Right renal pelvis (tissue), 4 donors: ENCODE measurements at regions not wholly inside any gene's neighbourhood (a gene's known extent, or its start where the extent isn't known, plus 50 kb on each side); places are given as distances from the start of the nearest gene placed in this dataset.
"Not testable (repeated sequence)": the region's sequence is repeated elsewhere in the genome, so short reads cannot be mapped to it uniquely, and the experiment has no call there.

ENCODE experiments used
- DNase-seq, 4 donors: peaks; one replicate each; pipeline ENCODE4 v3.0.0-alpha.2; 2013; ENCODE audit warnings: low read depth in 4 of 4, low spot score in 3 of 4, missing footprints in 1 of 4

GRCh38 chr13:112219740-112220139, 152.8 kb downstream of the SOX1 start:
- no peak for DNase-seq

- no peak for DNase-seq
Observed at GRCh38 chr13:112220296-112220875, 153.4 kb downstream of the SOX1 start.

GRCh38 chr13:112220925-112221324, 154.0 kb downstream of the SOX1 start:
- no peak for DNase-seq

- no peak for DNase-seq
Observed at GRCh38 chr13:112222971-112223370, 153.2 kb upstream of the SPACA7 start.

- DNase-seq = not testable (repeated sequence)
Observed at GRCh38 chr13:112223929-112224328, 152.2 kb upstream of the SPACA7 start.

- DNase-seq = no peak
Observed at GRCh38 chr13:112225429-112226090, 150.6 kb upstream of the SPACA7 start.

- DNase-seq = no peak
Observed at GRCh38 chr13:112226320-112227002, 149.7 kb upstream of the SPACA7 start.

GRCh38 chr13:112227031-112227430, 149.1 kb upstream of the SPACA7 start:
- DNase-seq = no peak

GRCh38 chr13:112229445-112229844, 146.7 kb upstream of the SPACA7 start:
- no peak for DNase-seq

- DNase-seq = no peak
Observed at GRCh38 chr13:112229992-112230872, 145.9 kb upstream of the SPACA7 start.

- DNase-seq = no peak
Observed at GRCh38 chr13:112231451-112232083, 144.6 kb upstream of the SPACA7 start.

- no peak for DNase-seq
Observed at GRCh38 chr13:112233256-112233655, 142.9 kb upstream of the SPACA7 start.

GRCh38 chr13:112233716-112234115, 142.4 kb upstream of the SPACA7 start:
- DNase-seq = no peak

- DNase-seq = no peak
Observed at GRCh38 chr13:112234131-112234875, 141.9 kb upstream of the SPACA7 start.

- DNase-seq = no peak
Observed at GRCh38 chr13:112236016-112236415, 140.1 kb upstream of the SPACA7 start.

GRCh38 chr13:112236539-112237197, 139.5 kb upstream of the SPACA7 start:
- DNase-seq = no peak

- DNase-seq = no peak
Observed at GRCh38 chr13:112238436-112238995, 137.6 kb upstream of the SPACA7 start.

- no peak for DNase-seq
Observed at GRCh38 chr13:112240076-112240475, 136.1 kb upstream of the SPACA7 start.

- no peak for DNase-seq
Observed at GRCh38 chr13:112241288-112241687, 134.9 kb upstream of the SPACA7 start.
